GM23338 (cell line): ENCODE measurements at regions not wholly inside any gene's neighbourhood (a gene's known extent, or its start where the extent isn't known, plus 50 kb on each side); places are given as distances from the start of the nearest gene placed in this dataset.

Source experiments
- ATAC-seq: fragments of 200-7000 bp; cut with Tn5 transposase; 3 replicates; pipeline ENCODE4 v1.9.1; 2020
- DNase-seq: peaks from one replicate; pipeline ENCODE4 v3.0.0-alpha.2; 2015; ENCODE audit warnings: low spot score
- H2AFZ ChIP-seq: fragments of 200-600 bp; sonication (generic); 2 replicates; pipeline ENCODE4 v1.8.0; 2016; ENCODE audit warnings: antibody characterized with exemption, mild to moderate bottlenecking, moderate library complexity
- H3F3A ChIP-seq: fragments of 200-600 bp; sonication (generic); replicated peaks from 2 replicates; pipeline ENCODE4 v1.8.0; 2017; ENCODE audit warnings: antibody characterized with exemption, mixed run types, low read depth
- H3K27ac ChIP-seq: fragments of 200-600 bp; sonication (generic); 2 replicates; pipeline ENCODE4 v1.6.1; 2016; ENCODE audit warnings: low read depth
- H3K27me3 ChIP-seq: fragments of 200-600 bp; sonication (generic); 2 replicates; pipeline ENCODE4 v1.8.0; 2016; ENCODE audit warnings: mild to moderate bottlenecking, mixed run types, moderate library complexity; ENCODE audit not compliant: insufficient read depth
- H3K36me3 ChIP-seq: fragments of 200-600 bp; sonication (generic); 2 replicates; pipeline ENCODE4 v1.8.0; 2016; ENCODE audit warnings: mild to moderate bottlenecking; ENCODE audit not compliant: insufficient read depth
- H3K4me1 ChIP-seq: fragments of 200-600 bp; sonication (generic); 2 replicates; pipeline ENCODE4 v1.8.0; 2016; ENCODE audit warnings: mild to moderate bottlenecking, moderate library complexity; ENCODE audit not compliant: insufficient read depth
- H3K4me2 ChIP-seq: fragments of 200-600 bp; sonication (generic); 2 replicates; pipeline ENCODE4 v1.7.1; 2017; ENCODE audit warnings: mixed run types
- H3K4me3 ChIP-seq: fragments of 200-600 bp; sonication (generic); 2 replicates; pipeline ENCODE4 v1.6.1; 2016; ENCODE audit warnings: mixed run types
- H3K79me2 ChIP-seq: fragments of 200-600 bp; sonication (generic); replicated peaks from 2 replicates; pipeline ENCODE4 v1.8.0; 2017; ENCODE audit warnings: mild to moderate bottlenecking; ENCODE audit not compliant: insufficient read depth
- H3K9me2 ChIP-seq: fragments of 200-600 bp; sonication (generic); 2 replicates; pipeline ENCODE4 v1.8.0; 2017; ENCODE audit not compliant: insufficient read depth
- H4K20me1 ChIP-seq: fragments of 200-600 bp; sonication (generic); replicated peaks from 2 replicates; pipeline ENCODE4 v1.8.0; 2017; ENCODE audit warnings: mild to moderate bottlenecking; ENCODE audit not compliant: insufficient read depth
- H3K27ac Mint-ChIP-seq: 2 replicates; pipeline ENCODE4 v1.8.0; 2020; ENCODE audit warnings: inconsistent platforms, mild to moderate bottlenecking, moderate library complexity, mixed read lengths
- H3K27me3 Mint-ChIP-seq: 3 replicates; pipeline ENCODE4 v1.8.0; 2022; ENCODE audit warnings: low read depth, mild to moderate bottlenecking, moderate library complexity, mixed read lengths, inconsistent platforms; ENCODE audit not compliant: insufficient read depth, poor library complexity
- H3K36me3 Mint-ChIP-seq: 3 replicates; pipeline ENCODE4 v1.8.0; 2021; ENCODE audit warnings: low read depth, mild to moderate bottlenecking, inconsistent platforms, moderate library complexity, mixed read lengths
- H3K4me1 Mint-ChIP-seq: 3 replicates; pipeline ENCODE4 v1.8.0; 2020; ENCODE audit warnings: mild to moderate bottlenecking, inconsistent platforms, mixed read lengths
- H3K4me3 Mint-ChIP-seq: 3 replicates; pipeline ENCODE4 v1.8.0; 2021; ENCODE audit warnings: moderate library complexity, mild to moderate bottlenecking, inconsistent platforms, mixed read lengths
- H3K9me3 Mint-ChIP-seq: 3 replicates; pipeline ENCODE4 v1.8.0; 2020; ENCODE audit warnings: moderate library complexity, mild to moderate bottlenecking, inconsistent platforms, mixed read lengths
- CREB1 ChIP-seq: fragments of 250-450 bp; sonication (Bioruptor Pico); IDR thresholded peaks from 2 replicates; pipeline ENCODE4 v1.5.0; 2020; ENCODE audit warnings: low read depth, mild to moderate bottlenecking, moderate library complexity
- CTCF ChIP-seq, 2 experiments: fragments of 200-600 bp in 1 of 2; sonication (generic) in 1 of 2; conservative IDR thresholded peaks; 2 replicates each; pipeline versions ENCODE4 v1.5.1 to v1.6.1; 2016 to 2017; ENCODE audit warnings: antibody characterized with exemption in 2 of 2, low read depth in 2 of 2, mild to moderate bottlenecking in 2 of 2, moderate library complexity in 1 of 2
- ETS1 ChIP-seq: IDR thresholded peaks from 2 replicates; pipeline ENCODE4 v1.6.1; 2016; ENCODE audit warnings: antibody characterized with exemption
- EZH2 ChIP-seq: fragments of 200-600 bp; sonication (generic); IDR thresholded peaks from one replicate; pipeline ENCODE4 v1.8.0; 2017; ENCODE audit warnings: antibody characterized with exemption, mild to moderate bottlenecking, low read depth; ENCODE audit not compliant: unreplicated experiment
- EZH2phosphoT487 ChIP-seq: fragments of 200-600 bp; sonication (generic); IDR thresholded peaks from one replicate; pipeline ENCODE4 v1.8.1; 2018; ENCODE audit warnings: antibody characterized with exemption; ENCODE audit not compliant: unreplicated experiment
- JUNB ChIP-seq: IDR thresholded peaks from one replicate; pipeline ENCODE4 v1.6.1; 2016; ENCODE audit warnings: antibody characterized with exemption; ENCODE audit not compliant: unreplicated experiment
- NANOG ChIP-seq: IDR thresholded peaks from 2 replicates; pipeline ENCODE4 v1.6.1; 2016; ENCODE audit warnings: antibody characterized with exemption, borderline replicate concordance
- POLR2AphosphoS5 ChIP-seq: IDR thresholded peaks from 2 replicates; pipeline ENCODE4 v1.6.1; 2016; ENCODE audit warnings: antibody characterized with exemption, low read depth
- REST ChIP-seq: IDR thresholded peaks from one replicate; pipeline ENCODE4 v1.6.1; 2018; ENCODE audit warnings: antibody characterized with exemption; ENCODE audit not compliant: unreplicated experiment
- STAT1 ChIP-seq: IDR thresholded peaks from one replicate; pipeline ENCODE4 v1.6.1; 2016; ENCODE audit warnings: antibody characterized with exemption; ENCODE audit not compliant: unreplicated experiment
- ZNF114 ChIP-seq: fragments of 250-450 bp; sonication (Bioruptor Pico); IDR thresholded peaks from 2 replicates; pipeline ENCODE4 v1.5.0; 2020; ENCODE audit warnings: mild to moderate bottlenecking, moderate library complexity
- ZNF331 ChIP-seq: fragments of 250-450 bp; sonication (Bioruptor Pico); IDR thresholded peaks from 2 replicates; pipeline ENCODE4 v1.5.0; 2020; ENCODE audit warnings: low read depth, mild to moderate bottlenecking, moderate library complexity
- ZNF462 ChIP-seq: fragments of 250-450 bp; sonication (Bioruptor Pico); IDR thresholded peaks from 2 replicates; pipeline ENCODE4 v1.5.0; 2020; ENCODE audit warnings: mild to moderate bottlenecking, moderate library complexity

DNA sequence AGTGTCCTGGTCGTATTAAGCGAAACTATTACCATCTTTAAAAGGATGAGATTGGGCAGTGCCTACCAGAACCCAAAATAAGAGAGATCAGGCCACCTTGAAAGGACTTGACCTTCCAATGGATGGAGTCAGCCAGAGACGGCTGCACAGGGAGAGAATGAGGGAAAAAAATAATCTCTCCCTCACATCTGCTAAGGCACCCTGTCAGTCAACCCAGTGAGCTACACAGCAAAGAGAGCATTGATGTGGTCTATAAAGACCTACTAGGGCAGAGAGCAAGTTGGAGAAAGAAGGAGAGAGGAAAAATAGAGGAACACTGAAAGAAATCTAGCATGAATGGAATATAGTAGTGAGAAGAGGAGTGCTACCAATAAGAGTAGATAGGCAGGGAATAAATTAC is 68.0 kb upstream of the FTMT start:
- Mint-ChIP-seq H3K27ac (no peak overlapping the region), H3K27me3 (no peaks in the 10 kb centered on the region), H3K36me3 (no peaks in the 10 kb centered on the region), H3K9me3 (no peaks in the 10 kb centered on the region), H3K4me3 (no peak overlapping the region), H3K4me1 (no peaks in the 10 kb centered on the region)
- Histone ChIP-seq H3K36me3 (no peaks in the 10 kb centered on the region), H2AFZ (peak overlapping the region; percentile 15; the same call in 1 of the 2 replicates), H3K27ac (no peak overlapping the region), H4K20me1 (no peaks in the 10 kb centered on the region), H3K4me1 (0 out of 2 replicates have a peak, but pooled peaks cover 3% of the 10 kb centered on the region), H3K79me2 (no peaks in the 10 kb centered on the region), H3K9me2 (no peaks in the 10 kb centered on the region), H3F3A (no peaks in the 10 kb centered on the region), H3K4me3 (no peak overlapping the region), H3K27me3 (no peaks in the 10 kb centered on the region), H3K4me2 (no peak overlapping the region)
- ATAC-seq, result no peak
- TF ChIP-seq JUNB (no peak), CTCF (conservative IDR thresholded peaks at IDR 0.05; ENCODE audit: low read depth in 2 of 2) (no peak), STAT1 (no peak), POLR2AphosphoS5 (no peak), ETS1 (no peak), REST (no peak), NANOG (no peak), EZH2 (no peak), ZNF331 (CRISPR knock-in tag) (no peak), EZH2phosphoT487 (no peak), CREB1 (CRISPR knock-in tag) (no peak), ZNF114 (no peak), ZNF462 (CRISPR knock-in tag) (no peak)
- DNase-seq, result no peak
